Pulmonary artery endothelial cell (primary cell): ENCODE measurements at regions not wholly inside any gene's neighbourhood (a gene's known extent, or its start where the extent isn't known, plus 50 kb on each side); places are given as distances from the start of the nearest gene placed in this dataset.

ENCODE experiments used
- DNase-seq: peaks from one replicate; pipeline ENCODE4 v3.0.0-alpha.2; 2011; ENCODE audit warnings: low read depth, low spot score

DNA sequence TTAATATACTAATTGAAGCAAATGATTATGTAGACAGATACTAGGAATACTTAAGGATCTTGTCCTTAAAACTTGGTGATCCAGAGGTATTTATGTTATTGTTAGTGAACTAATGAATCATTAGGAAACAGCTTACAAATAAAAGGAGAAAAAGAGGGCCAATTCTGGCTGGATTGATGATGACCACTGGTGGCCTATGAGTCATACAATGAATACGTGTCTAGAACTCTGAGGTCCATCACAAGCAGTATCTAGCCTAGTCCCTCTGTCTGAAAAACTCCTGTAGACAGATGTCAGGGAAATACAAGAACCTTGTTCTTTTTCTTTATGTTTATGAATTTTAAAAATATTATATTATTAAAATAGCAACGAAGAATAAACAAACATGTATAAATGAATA lies 51.7 kb upstream of the RTL1 start:
- no peak for DNase-seq

DNA sequence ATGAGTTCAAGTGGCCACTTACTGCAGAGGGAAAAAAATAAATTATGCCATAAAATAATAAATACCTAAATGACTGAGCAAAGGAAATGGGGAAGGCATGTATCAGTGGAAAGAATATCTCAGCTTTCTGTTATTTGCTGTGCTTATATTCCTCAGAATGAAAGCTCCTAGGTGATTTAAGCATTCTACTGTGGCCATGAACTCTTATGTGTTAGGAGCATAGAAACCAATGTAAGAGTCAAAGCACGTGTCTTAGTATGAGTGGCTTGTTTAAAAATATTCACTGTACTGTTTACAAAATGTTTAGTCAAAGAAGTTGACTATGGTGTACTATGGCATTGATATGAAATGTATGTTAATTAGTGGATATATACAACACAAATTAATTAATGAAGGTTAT lies 59.0 kb upstream of the RTL1 start:
- DNase-seq = no peak

- no peak for DNase-seq
Observed at GRCh38 chr14:100965296-100965695, 61.8 kb upstream of the RTL1 start.

- no peak for DNase-seq
Observed at GRCh38 chr14:100967178-100967577, 63.7 kb upstream of the RTL1 start.

- no peak for DNase-seq
Observed at GRCh38 chr14:100967930-100968329, 64.4 kb upstream of the RTL1 start.

GRCh38 chr14:100972118-100972897 lies 68.8 kb upstream of the RTL1 start:
- DNase-seq = no peak

- no peak for DNase-seq
Observed at GRCh38 chr14:100975671-100976070, 72.1 kb upstream of the RTL1 start.

DNA sequence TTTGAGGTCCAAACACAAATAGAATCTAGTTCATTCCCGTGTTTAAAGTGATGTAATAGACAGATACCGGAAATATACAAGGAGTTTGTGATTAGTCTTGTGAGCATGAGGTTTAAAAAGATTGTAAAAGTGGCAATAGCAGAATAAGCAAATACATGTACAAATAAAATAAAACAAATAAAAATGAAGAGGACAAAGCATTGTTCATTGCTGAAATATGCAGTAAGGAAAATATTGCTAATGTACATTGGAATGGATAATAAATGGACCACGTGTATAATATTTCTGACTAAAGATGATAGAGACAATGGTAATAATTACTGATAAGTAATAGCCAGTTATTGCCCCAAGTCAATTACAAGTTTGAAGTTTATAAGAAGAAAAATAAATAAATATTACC lies 75.6 kb upstream of the RTL1 start:
- DNase-seq = no peak

- no peak for DNase-seq
Observed at GRCh38 chr14:100979780-100980179, 76.3 kb upstream of the RTL1 start.

GRCh38 chr14:100980823-100981222 lies 77.3 kb upstream of the RTL1 start:
- DNase-seq = no peak

DNA sequence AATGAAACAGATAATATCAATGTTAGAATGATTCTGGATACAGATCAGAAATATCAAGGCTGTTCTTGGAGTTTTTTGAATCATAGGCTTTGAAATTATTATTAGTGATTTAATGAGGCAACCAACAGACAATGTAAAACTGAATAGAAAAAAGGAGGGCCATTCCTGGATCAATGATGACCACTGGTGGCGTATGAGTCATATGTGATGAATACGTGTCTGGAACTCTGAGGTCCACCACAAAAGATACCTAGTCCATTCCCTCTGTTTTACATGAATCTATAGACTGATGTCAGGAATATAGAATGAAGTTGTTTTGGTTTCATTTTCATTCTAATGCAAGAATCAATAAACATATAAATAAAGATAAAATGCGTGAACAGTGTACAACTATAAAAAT lies 78.3 kb upstream of the RTL1 start:
- DNase-seq = no peak

- DNase-seq = no peak
Observed at GRCh38 chr14:100982353-100982752, 78.8 kb upstream of the RTL1 start.

DNA sequence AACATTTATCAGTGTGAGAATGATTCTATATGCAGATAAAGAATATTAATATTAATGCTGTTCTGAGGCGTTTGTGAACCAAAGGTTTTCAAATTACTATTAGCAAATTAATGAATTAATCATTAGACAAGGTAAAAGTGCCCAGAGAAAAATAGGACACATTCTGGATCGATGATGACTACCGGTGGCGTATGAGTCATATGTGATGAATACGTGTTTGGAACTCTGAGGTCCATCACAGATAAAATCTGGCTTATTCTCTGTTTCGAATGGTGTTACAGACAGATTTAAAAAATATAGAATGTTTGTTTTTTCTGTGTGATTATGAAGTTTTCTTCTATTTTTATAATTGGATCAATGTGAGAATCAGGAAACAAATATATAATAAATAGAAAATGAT lies 79.2 kb upstream of the RTL1 start:
- no peak for DNase-seq

DNA sequence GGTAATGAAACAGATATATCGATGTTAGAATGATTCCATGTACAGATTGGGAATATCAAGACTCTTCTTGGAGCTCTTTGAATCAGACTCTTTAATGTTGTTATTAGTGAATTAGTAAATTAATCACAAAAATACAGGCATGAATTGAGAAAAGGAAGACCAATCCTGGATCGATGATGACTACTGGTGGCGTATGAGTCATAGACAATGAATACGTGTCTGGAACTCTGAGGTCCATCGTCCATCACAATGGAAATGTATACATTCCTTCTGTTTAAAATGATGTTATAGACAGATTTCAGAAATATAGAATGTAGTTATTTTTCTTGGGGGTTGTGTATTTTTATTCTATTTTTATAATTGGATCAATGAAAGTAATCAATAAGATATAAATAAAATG lies 80.2 kb upstream of the RTL1 start:
- no peak for DNase-seq

GRCh38 chr14:100988011-100988410 lies 84.5 kb upstream of the RTL1 start:
- DNase-seq = no peak

GRCh38 chr14:100988411-100988900 lies 84.9 kb upstream of the RTL1 start:
- no peak for DNase-seq

GRCh38 chr14:100988956-100989355 lies 85.4 kb upstream of the RTL1 start:
- no peak for DNase-seq

DNA sequence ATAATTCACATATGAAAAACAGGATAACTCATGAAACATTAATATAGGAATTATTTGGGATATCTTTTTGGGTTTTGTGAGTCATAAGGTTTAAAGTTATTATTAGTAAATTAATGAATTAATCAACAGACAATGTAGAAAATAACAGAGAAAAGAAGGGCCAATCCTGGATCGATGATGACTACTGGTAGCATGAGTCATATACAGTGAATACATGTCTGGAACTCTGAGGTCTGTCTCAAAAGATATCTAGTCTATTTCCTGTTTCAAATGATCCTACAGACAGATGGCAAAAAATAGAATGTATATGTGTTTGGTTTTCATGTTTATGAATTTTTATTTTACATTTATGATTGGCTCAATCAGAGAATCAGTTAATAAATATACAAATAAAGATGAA lies 86.4 kb upstream of the RTL1 start:
- no peak for DNase-seq

DNA sequence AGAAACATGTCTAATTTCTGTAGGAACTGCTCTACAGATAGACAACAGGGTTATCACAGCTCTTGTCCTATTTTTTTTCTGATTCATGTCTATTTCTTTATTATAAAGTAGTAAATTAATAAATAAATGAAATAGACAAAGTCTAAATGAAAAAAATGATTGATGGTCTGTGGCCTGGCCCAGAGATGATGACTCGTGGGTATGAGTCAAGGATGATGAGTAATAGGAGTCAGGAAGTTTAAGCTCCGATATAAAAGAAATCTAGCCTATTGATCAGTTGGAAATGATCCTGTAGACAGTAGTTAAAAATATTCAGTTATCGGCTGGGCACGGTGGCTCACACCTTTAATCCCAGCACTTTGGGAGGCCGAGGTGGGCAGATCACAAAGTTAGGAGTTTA lies 90.6 kb upstream of the RTL1 start:
- DNase-seq = no peak

DNA sequence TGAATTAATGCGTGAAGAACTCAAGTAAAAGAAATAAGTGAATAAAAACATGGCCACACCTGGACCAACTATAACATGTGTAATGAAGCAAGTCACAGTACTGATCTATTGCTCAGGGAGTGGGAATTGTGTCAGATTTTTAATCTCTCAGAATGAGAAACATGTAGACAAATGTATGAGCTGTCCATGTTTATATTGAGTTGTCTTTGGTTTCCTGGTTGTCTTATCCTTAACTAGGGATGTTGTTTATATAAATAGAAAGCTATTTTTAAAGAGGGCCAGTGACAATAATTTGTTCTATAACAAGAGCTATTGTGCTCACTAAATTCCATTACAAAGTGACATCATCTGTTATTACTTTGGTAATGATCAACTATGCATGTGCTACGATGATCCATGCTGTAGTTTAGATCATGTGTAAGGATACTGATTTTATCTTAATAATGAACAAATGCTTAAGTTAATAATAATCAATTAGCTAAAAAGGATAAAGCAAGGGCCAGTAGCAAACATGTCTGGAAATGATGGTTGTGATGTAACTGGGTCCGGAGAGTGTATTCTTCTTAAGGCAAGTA lies 91.3 kb upstream of the RTL1 start:
- DNase-seq = no peak

GRCh38 chr14:101000711-101001250 lies 97.3 kb upstream of the RTL1 start:
- no peak for DNase-seq

DNA sequence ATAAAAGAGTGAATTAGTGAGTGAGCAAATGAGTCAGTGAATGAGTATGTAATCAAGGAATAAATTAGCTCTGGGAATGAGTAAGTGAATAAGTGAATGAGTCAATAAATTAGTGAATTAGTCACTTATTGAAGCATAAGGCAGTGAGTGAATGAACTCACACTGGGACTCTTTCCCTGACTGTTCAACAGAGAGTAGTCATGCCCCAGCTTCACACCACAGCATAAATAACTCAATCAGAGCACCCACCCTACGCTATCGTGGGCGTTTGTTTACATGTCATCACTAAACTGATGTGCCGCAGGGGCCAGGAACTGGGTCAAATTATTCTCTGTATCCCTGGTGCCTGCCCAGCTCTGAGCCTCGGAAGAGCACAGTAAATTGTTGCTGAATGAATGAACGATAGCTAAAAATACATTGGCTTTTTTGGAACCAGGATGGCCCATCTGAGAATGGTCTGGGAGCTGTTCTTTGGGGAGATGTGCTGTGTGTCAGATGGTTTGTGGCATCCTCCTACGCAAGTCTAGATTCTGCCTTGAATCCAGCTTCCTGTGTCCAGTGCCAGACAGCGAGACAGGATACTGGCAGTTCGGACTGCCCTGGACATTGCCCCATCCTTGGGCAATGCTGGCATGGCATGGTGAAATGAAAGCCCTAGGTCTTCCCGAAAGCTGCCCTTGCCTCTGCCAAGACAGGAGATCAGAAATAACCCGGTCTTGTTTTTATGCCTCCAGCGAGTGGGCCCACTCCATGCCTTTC lies 98.0 kb upstream of the RTL1 start:
- DNase-seq = no peak
